ENCODE measurements at regions not wholly inside any gene's neighbourhood (a gene's known extent, or its start where the extent isn't known, plus 50 kb on each side); places are given as distances from the start of the nearest gene placed in this dataset.

DNA sequence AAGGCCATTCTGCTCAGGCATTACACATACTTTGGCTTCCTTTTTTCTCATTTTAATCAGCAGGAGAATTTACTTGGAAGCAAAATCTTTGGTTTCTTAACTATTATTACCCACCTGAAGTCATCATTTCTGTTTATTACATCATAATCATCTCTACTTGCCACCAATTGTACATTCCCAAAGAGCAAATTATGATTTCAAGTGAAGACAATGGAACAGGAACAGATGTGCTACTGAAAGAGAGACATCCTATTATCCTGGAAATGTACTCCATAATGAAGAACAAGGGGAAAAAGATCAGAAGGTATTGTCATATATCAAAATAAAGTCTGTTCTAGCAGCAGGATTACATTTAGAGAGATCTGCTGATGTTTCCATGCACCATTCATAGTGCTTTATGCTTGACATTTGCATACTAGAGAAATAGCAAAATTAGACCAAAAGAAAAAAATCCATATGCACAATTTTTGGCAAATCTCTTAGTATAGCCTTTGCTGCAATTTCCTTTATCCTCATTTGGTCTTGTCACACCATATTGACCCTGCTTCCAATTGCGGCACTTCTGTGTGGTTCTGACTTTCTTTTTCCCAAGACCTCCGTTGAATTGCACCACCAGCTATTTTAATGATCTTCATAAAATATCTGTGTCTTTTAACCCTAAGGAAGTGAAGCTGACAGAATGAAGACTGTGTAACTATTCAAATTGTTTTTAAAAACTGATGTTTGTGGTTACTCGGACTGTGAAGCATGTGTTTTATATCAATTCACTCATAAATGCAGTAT, 683.8 kb downstream of the ZNF385D start:
- Histone ChIP-seq H3K9me3 (no peaks in the 10 kb centered on the region), H3K27ac (no peak overlapping the region), H3K4me3 (no peak overlapping the region), H3K27me3 (no peaks in the 10 kb centered on the region), H3K4me1 (no peaks in the 10 kb centered on the region), H3K36me3 (no peaks in the 10 kb centered on the region)
- intact Hi-C loops (cut with DNase I), result no loop called here
- no peak for DNase-seq (ENCODE audit: low spot score in 2 of 2)
- TF ChIP-seq, protein P1, sequence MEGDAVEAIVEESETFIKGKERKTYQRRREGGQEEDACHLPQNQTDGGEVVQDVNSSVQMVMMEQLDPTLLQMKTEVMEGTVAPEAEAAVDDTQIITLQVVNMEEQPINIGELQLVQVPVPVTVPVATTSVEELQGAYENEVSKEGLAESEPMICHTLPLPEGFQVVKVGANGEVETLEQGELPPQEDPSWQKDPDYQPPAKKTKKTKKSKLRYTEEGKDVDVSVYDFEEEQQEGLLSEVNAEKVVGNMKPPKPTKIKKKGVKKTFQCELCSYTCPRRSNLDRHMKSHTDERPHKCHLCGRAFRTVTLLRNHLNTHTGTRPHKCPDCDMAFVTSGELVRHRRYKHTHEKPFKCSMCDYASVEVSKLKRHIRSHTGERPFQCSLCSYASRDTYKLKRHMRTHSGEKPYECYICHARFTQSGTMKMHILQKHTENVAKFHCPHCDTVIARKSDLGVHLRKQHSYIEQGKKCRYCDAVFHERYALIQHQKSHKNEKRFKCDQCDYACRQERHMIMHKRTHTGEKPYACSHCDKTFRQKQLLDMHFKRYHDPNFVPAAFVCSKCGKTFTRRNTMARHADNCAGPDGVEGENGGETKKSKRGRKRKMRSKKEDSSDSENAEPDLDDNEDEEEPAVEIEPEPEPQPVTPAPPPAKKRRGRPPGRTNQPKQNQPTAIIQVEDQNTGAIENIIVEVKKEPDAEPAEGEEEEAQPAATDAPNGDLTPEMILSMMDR (IDR thresholded peaks at IDR 0.05), result no peak

DNA sequence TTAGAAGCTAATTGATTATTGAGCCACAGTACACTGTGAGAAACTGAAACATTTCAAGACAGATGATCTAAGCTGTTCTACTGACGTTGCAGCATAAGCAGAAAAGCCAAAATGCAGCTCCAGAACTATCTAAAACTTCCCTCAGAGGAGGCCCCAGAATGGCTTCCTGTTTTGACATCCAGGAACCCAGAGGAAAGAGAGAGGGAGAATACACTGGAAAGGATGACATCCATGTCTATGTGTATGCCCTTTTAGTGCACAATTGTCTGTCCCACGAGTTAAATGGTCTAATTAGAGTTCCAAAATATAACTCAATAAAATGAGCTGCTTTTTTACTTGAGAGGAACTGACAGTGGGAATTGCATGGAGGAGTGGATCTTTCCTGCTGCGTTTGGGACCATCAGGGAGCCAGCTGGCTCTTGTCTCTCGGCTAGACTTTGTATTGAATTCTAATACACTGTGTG, 688.1 kb downstream of the ZNF385D start:
- intact Hi-C loops (cut with DNase I), result no loop called here
- no peaks in the 10 kb centered on the region for H3K27me3 ChIP-seq
- no peaks in the 10 kb centered on the region for H3K4me1 ChIP-seq
- H3K36me3 ChIP-seq, result no peaks in the 10 kb centered on the region
- no peak for DNase-seq (ENCODE audit: low spot score in 2 of 2)
- H3K27ac ChIP-seq, result no peak overlapping the region
- TF ChIP-seq, protein P1 (IDR thresholded peaks at IDR 0.05), result no peak
- H3K9me3 ChIP-seq, result no peaks in the 10 kb centered on the region
- no peak overlapping the region for H3K4me3 ChIP-seq

DNA sequence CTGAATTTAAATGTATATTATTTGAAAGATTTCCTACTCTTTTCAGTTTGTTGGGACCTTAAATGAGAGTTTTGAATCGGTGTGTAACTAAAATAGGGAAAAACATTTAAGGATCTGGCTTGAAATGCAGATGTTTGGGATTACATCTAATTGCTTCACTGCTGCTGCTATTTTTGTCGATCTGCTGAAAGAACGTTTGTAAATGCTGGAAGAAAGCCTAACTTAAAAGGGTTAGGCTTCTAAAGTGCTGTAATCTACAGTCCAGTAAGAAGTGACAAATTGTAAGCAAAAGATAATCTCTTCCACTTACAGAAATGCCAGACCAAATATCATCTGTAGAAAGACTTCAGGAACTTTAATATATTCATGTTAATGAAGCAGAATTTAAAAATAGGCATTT, 691.6 kb downstream of the ZNF385D start:
- no peak overlapping the region for H3K27ac ChIP-seq
- intact Hi-C loops (cut with DNase I), result no loop called here

DNA sequence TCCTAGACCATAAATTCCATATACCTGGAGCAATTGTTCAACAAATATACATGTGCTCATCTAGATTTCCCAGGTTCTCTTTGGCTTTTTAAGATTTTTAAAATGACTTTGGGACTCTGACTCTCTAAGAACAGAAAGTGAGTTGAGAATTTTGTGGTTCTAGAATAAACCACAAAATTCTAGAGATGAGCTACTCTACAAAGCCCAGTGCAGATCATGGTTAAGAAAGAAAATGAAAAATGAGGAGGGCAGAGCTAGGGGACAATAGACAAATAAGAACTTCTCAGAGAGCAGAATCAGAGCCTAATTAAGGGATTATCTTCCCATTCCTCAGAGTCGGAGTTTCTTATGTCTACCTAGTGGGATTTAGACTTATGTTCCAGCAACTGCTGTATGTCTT, 694.7 kb downstream of the ZNF385D start:
- H3K27ac ChIP-seq, result no peak overlapping the region
- intact Hi-C loops (cut with DNase I), result no loop called here
- no peaks in the 10 kb centered on the region for H3K4me1 ChIP-seq
- no peak for DNase-seq (ENCODE audit: low spot score in 2 of 2)
- TF ChIP-seq, protein P1 (IDR thresholded peaks at IDR 0.05), result no peak
- no peaks in the 10 kb centered on the region for H3K9me3 ChIP-seq
- no peaks in the 10 kb centered on the region for H3K27me3 ChIP-seq
- H3K36me3 ChIP-seq, result no peaks in the 10 kb centered on the region
- no peak overlapping the region for H3K4me3 ChIP-seq

More for the DNA sequence above, 691.6 kb downstream of the ZNF385D start:
- TF ChIP-seq, protein P1 (IDR thresholded peaks at IDR 0.05), result no peak
- no peaks in the 10 kb centered on the region for H3K4me1 ChIP-seq
- no peak for DNase-seq (ENCODE audit: low spot score in 2 of 2)
- H3K9me3 ChIP-seq, result no peaks in the 10 kb centered on the region
- H3K27me3 ChIP-seq, result no peaks in the 10 kb centered on the region
- H3K36me3 ChIP-seq, result no peaks in the 10 kb centered on the region
- no peak overlapping the region for H3K4me3 ChIP-seq

DNA sequence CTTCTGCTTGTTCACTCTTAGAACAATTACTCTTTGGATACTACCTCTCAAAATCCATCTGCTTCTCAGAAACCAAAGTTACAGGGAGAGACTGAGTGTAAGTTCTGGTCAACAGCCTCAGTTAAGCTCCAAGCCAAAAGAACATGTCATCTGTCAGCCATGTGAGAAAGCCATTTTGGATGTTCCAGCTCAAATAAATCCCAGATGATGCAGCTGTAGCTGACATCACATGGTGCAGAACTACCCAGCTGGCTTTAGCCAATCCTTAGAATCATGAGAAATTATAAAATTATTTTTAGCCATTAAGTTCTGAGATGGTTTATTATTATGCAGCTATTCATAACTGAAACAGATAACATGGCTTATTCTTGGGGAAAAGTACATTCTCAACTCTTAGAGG, 696.0 kb downstream of the ZNF385D start:
- Histone ChIP-seq H3K27me3 (no peaks in the 10 kb centered on the region), H3K4me1 (no peaks in the 10 kb centered on the region), H3K27ac (no peak overlapping the region), H3K36me3 (no peaks in the 10 kb centered on the region), H3K4me3 (no peak overlapping the region), H3K9me3 (no peaks in the 10 kb centered on the region)
- TF ChIP-seq, protein P1 (IDR thresholded peaks at IDR 0.05), result no peak
- no peak for DNase-seq (ENCODE audit: low spot score in 2 of 2)
- intact Hi-C loops (cut with DNase I), result no loop called here

Measured in ascending aorta (tissue), 2 donors.